Mesendoderm (in vitro differentiated cells): ENCODE measurements at regions not wholly inside any gene's neighbourhood (a gene's known extent, or its start where the extent isn't known, plus 50 kb on each side); places are given as distances from the start of the nearest gene placed in this dataset.

Experiments
- DNase-seq: peaks from one replicate; pipeline ENCODE4 v3.0.0; 2013
- H2AK5ac ChIP-seq: 2 replicates; pipeline ENCODE4 v1.6.1; 2013; ENCODE audit warnings: low read length, inconsistent platforms
- H2BK120ac ChIP-seq: 2 replicates; pipeline ENCODE4 v1.6.1; 2013; ENCODE audit warnings: low read depth, mild to moderate bottlenecking, low read length, moderate library complexity, mixed read lengths
- H2BK15ac ChIP-seq: replicated peaks from 2 replicates; pipeline ENCODE4 v1.6.1; 2013; ENCODE audit warnings: low read depth, mild to moderate bottlenecking, moderate library complexity
- H2BK5ac ChIP-seq: 2 replicates; pipeline ENCODE4 v1.6.1; 2013; ENCODE audit warnings: low read length, inconsistent platforms
- H3K18ac ChIP-seq: 2 replicates; pipeline ENCODE4 v1.6.1; 2013; ENCODE audit warnings: mild to moderate bottlenecking, low read length, mixed read lengths
- H3K23ac ChIP-seq: one replicate; pipeline ENCODE4 v1.6.1; 2013; ENCODE audit warnings: low read length
- H3K27ac ChIP-seq: 2 replicates; pipeline ENCODE4 v1.5.1; 2013; ENCODE audit warnings: low read depth, mild to moderate bottlenecking, inconsistent platforms, low read length, moderate library complexity
- H3K27me3 ChIP-seq: 2 replicates; pipeline ENCODE4 v1.6.1; 2013; ENCODE audit warnings: low read length, control low read depth, mild to moderate bottlenecking, inconsistent platforms; ENCODE audit not compliant: insufficient read depth, poor library complexity
- H3K36me3 ChIP-seq: 2 replicates; pipeline ENCODE4 v1.6.1; 2013; ENCODE audit warnings: low read length, inconsistent platforms; ENCODE audit not compliant: control insufficient read depth, insufficient read depth
- H3K4ac ChIP-seq: one replicate; pipeline ENCODE4 v1.6.1; 2013; ENCODE audit warnings: low read depth, mild to moderate bottlenecking, low read length, moderate library complexity
- H3K4me1 ChIP-seq: 2 replicates; pipeline ENCODE4 v1.6.1; 2013; ENCODE audit warnings: low read depth, low read length, inconsistent platforms; ENCODE audit not compliant: control insufficient read depth
- H3K4me2 ChIP-seq: 2 replicates; pipeline ENCODE4 v1.6.1; 2013; ENCODE audit warnings: low read length
- H3K4me3 ChIP-seq: 2 replicates; pipeline ENCODE4 v1.5.1; 2013; ENCODE audit warnings: mild to moderate bottlenecking, low read length
- H3K56ac ChIP-seq: one replicate; pipeline ENCODE4 v1.6.1; 2013; ENCODE audit warnings: low read length
- H3K79me1 ChIP-seq: 2 replicates; pipeline ENCODE4 v1.6.1; 2013; ENCODE audit warnings: low read length, inconsistent platforms
- H3K79me2 ChIP-seq: 2 replicates; pipeline ENCODE4 v1.6.1; 2013; ENCODE audit warnings: mild to moderate bottlenecking, low read length; ENCODE audit not compliant: control insufficient read depth, insufficient read depth
- H3K9ac ChIP-seq: 2 replicates; pipeline ENCODE4 v1.6.1; 2013; ENCODE audit warnings: low read length, inconsistent platforms
- H4K5ac ChIP-seq: one replicate; pipeline ENCODE4 v1.6.1; 2013; ENCODE audit warnings: low read length
- H4K8ac ChIP-seq: one replicate; pipeline ENCODE4 v1.6.1; 2013; ENCODE audit warnings: low read depth, mild to moderate bottlenecking, control low read depth, low read length, moderate library complexity
- WGBS: extraction: QIAGEN DNeasy Blood & Tissue Kit; methylation state at CpG from one replicate; pipeline ENCODE4 v1.1.7; 2013; ENCODE audit warnings: low lambda C conversion rate, missing lambda C conversion rate; ENCODE audit not compliant: insufficient coverage; ENCODE audit errors: extremely low coverage; 5-methylcytosine and 5-hydroxymethylcytosine counted together

GRCh38 chr11:133705074-133705648 lies 140.2 kb downstream of the SPATA19 start:
- whole genome bisulfite sequencing: no CpG with 5 or more reads among the region's 8 CpGs
- H3K79me1 ChIP-seq: no peaks in the 10 kb centered on the region

GRCh38 chr11:133699071-133699470 lies 146.2 kb downstream of the SPATA19 start:
- WGBS: no CpG with 5 or more reads among the region's 5 CpGs

More at GRCh38 chr11:133705074-133705648, 140.2 kb downstream of the SPATA19 start:
- H3K9ac ChIP-seq: no peak overlapping the region
- no peak overlapping the region for H2BK5ac ChIP-seq
- H3K23ac ChIP-seq: no peak overlapping the region
- H3K56ac ChIP-seq: no peak overlapping the region
- no peak overlapping the region for H2BK120ac ChIP-seq
- no peak overlapping the region for H3K18ac ChIP-seq
- no peak overlapping the region for H3K27ac ChIP-seq
- no peaks in the 10 kb centered on the region for H3K79me2 ChIP-seq
- no peaks in the 10 kb centered on the region for H3K36me3 ChIP-seq
- H4K8ac ChIP-seq: no peak overlapping the region
- H3K4me2 ChIP-seq: no peak overlapping the region
- H3K4ac ChIP-seq: no peak overlapping the region
- peaks cover 8% of the 10 kb centered on the region for H3K4me1 ChIP-seq
- no peak for DNase-seq
- H4K5ac ChIP-seq: no peak overlapping the region
- no peaks in the 10 kb centered on the region for H3K27me3 ChIP-seq
- H2BK15ac ChIP-seq: no peak overlapping the region
- H3K4me3 ChIP-seq: no peak overlapping the region
- no peak overlapping the region for H2AK5ac ChIP-seq

GRCh38 chr11:133698654-133699053 lies 146.7 kb downstream of the SPATA19 start:
- H2BK15ac ChIP-seq: no peak overlapping the region
- H3K4me3 ChIP-seq: no peak overlapping the region
- no peak overlapping the region for H3K4me2 ChIP-seq
- H3K79me2 ChIP-seq: no peaks in the 10 kb centered on the region
- no peaks in the 10 kb centered on the region for H3K36me3 ChIP-seq
- H4K5ac ChIP-seq: no peak overlapping the region
- no peak for DNase-seq
- H3K27ac ChIP-seq: no peak overlapping the region
- H4K8ac ChIP-seq: no peak overlapping the region
- H2BK120ac ChIP-seq: no peak overlapping the region
- no peak overlapping the region for H3K23ac ChIP-seq
- no peaks in the 10 kb centered on the region for H3K27me3 ChIP-seq
- no peaks in the 10 kb centered on the region for H3K4me1 ChIP-seq
- no peak overlapping the region for H3K18ac ChIP-seq
- H3K56ac ChIP-seq: no peak overlapping the region
- H3K4ac ChIP-seq: no peak overlapping the region
- WGBS: no CpG with 5 or more reads among the region's 1 CpG
- H3K9ac ChIP-seq: no peak overlapping the region
- no peak overlapping the region for H2AK5ac ChIP-seq
- H3K79me1 ChIP-seq: no peaks in the 10 kb centered on the region
- no peak overlapping the region for H2BK5ac ChIP-seq

More at GRCh38 chr11:133699071-133699470, 146.2 kb downstream of the SPATA19 start:
- H4K8ac ChIP-seq: no peak overlapping the region
- H3K4me2 ChIP-seq: no peak overlapping the region
- DNase-seq: no peak
- no peaks in the 10 kb centered on the region for H3K4me1 ChIP-seq
- no peak overlapping the region for H3K56ac ChIP-seq
- H3K4ac ChIP-seq: no peak overlapping the region
- H3K79me2 ChIP-seq: no peaks in the 10 kb centered on the region
- no peak overlapping the region for H4K5ac ChIP-seq
- no peaks in the 10 kb centered on the region for H3K36me3 ChIP-seq
- H3K18ac ChIP-seq: no peak overlapping the region
- no peak overlapping the region for H2BK15ac ChIP-seq
- H2AK5ac ChIP-seq: no peak overlapping the region
- H2BK120ac ChIP-seq: no peak overlapping the region
- no peak overlapping the region for H3K9ac ChIP-seq
- no peak overlapping the region for H3K23ac ChIP-seq
- H2BK5ac ChIP-seq: no peak overlapping the region
- no peak overlapping the region for H3K4me3 ChIP-seq
- no peaks in the 10 kb centered on the region for H3K27me3 ChIP-seq
- H3K27ac ChIP-seq: no peak overlapping the region
- H3K79me1 ChIP-seq: no peaks in the 10 kb centered on the region

- Histone ChIP-seq H4K8ac (no peak overlapping the region), H3K56ac (no peak overlapping the region), H3K4ac (no peak overlapping the region), H3K79me2 (no peaks in the 10 kb centered on the region), H3K9ac (no peak overlapping the region), H3K79me1 (no peaks in the 10 kb centered on the region), H3K23ac (no peak overlapping the region), H3K4me2 (no peak overlapping the region), H3K4me1 (no peaks in the 10 kb centered on the region), H2BK120ac (no peak overlapping the region), H2BK15ac (no peak overlapping the region), H3K36me3 (no peaks in the 10 kb centered on the region), H3K4me3 (no peak overlapping the region), H2BK5ac (no peak overlapping the region), H3K27ac (no peak overlapping the region), H2AK5ac (no peak overlapping the region), H3K18ac (no peak overlapping the region), H4K5ac (no peak overlapping the region), H3K27me3 (no peaks in the 10 kb centered on the region)
- WGBS: no CpG with 5 or more reads among the region's 4 CpGs
- peak; percentile 27 for DNase-seq
Observed at GRCh38 chr11:133697603-133698180, 147.6 kb downstream of the SPATA19 start.

GRCh38 chr11:133697161-133697560 lies 148.2 kb downstream of the SPATA19 start:
- no peak overlapping the region for H3K4me3 ChIP-seq
- no peak overlapping the region for H4K5ac ChIP-seq
- H2BK120ac ChIP-seq: no peak overlapping the region
- no peaks in the 10 kb centered on the region for H3K4me1 ChIP-seq
- H3K9ac ChIP-seq: no peak overlapping the region
- no peaks in the 10 kb centered on the region for H3K27me3 ChIP-seq
- H2BK5ac ChIP-seq: no peak overlapping the region
- H3K79me1 ChIP-seq: no peaks in the 10 kb centered on the region
- no CpG with 5 or more reads among the region's 5 CpGs for WGBS
- H2AK5ac ChIP-seq: no peak overlapping the region
- no peaks in the 10 kb centered on the region for H3K36me3 ChIP-seq
- H3K79me2 ChIP-seq: no peaks in the 10 kb centered on the region
- H3K4me2 ChIP-seq: no peak overlapping the region
- DNase-seq: no peak
- no peak overlapping the region for H3K4ac ChIP-seq
- no peak overlapping the region for H3K23ac ChIP-seq
- no peak overlapping the region for H4K8ac ChIP-seq
- no peak overlapping the region for H3K18ac ChIP-seq
- H3K56ac ChIP-seq: no peak overlapping the region
- H3K27ac ChIP-seq: no peak overlapping the region
- H2BK15ac ChIP-seq: no peak overlapping the region

GRCh38 chr11:133695387-133695786 lies 149.9 kb downstream of the SPATA19 start:
- no CpG with 5 or more reads among the region's 2 CpGs for WGBS
- Histone ChIP-seq H3K4me2 (no peak overlapping the region), H3K27me3 (no peaks in the 10 kb centered on the region), H3K36me3 (no peaks in the 10 kb centered on the region), H2BK120ac (no peak overlapping the region), H3K4me1 (no peaks in the 10 kb centered on the region), H2BK15ac (no peak overlapping the region), H4K5ac (no peak overlapping the region), H4K8ac (no peak overlapping the region), H3K9ac (no peak overlapping the region), H3K56ac (no peak overlapping the region), H2AK5ac (no peak overlapping the region), H3K4me3 (no peak overlapping the region), H3K18ac (no peak overlapping the region), H3K79me1 (no peaks in the 10 kb centered on the region), H2BK5ac (no peak overlapping the region), H3K27ac (no peak overlapping the region), H3K23ac (no peak overlapping the region), H3K4ac (no peak overlapping the region), H3K79me2 (no peaks in the 10 kb centered on the region)
- no peak for DNase-seq
